DMS114 treated with DMSO at 0.1 percent for 48 hours (cell line): ENCODE measurements at regions not wholly inside any gene's neighbourhood (a gene's known extent, or its start where the extent isn't known, plus 50 kb on each side); places are given as distances from the start of the nearest gene placed in this dataset.
A peak's percentile ranks its signal among the peaks of the same experiment; 100 is the strongest.
"Not testable (repeated sequence)": the region's sequence is repeated elsewhere in the genome, so short reads cannot be mapped to it uniquely, and the experiment has no call there.

Experiments used
- DNase-seq: peaks from one replicate; lab custom pipeline; 2025; ENCODE audit not compliant: unreplicated experiment; lab: John Stamatoyannopoulos, UW

DNA sequence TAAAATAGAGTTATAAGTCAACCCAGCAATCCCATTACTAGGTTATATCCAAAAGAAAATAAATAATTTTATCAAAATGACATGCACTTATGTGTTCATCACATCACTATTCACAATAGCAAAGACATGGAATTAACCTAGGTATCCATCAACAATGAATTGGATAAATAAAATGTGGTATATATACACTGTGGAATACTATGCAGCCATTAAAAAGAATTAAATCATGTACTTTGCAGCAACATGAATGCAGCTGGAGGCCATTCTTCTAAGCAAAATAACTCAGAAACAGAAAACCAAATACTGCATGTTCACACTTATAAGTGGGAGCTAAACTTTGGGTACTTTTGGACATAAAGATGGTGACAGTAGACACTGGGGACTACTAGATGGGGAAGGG is 626.0 kb downstream of the ADCYAP1 start:
- no peak for DNase-seq

DNA sequence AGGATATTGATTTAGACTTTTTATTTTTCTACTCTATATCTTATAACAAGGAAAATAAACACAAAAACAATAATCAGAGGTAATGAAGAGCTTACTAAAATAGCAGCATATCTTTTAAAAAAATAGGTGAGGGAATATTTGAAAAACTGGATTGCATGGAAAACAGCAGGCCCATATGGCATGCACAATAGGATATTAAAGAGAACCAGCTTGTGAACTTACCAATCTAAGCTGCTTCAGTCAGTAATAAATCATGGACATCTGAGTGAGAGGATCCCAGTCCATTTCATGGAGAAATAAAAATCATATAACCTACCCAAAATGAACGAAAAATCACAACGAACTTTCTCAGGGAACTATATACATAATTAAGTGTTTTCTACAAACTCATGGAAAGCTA is 634.6 kb downstream of the ADCYAP1 start:
- no peak for DNase-seq

GRCh38 chr18:1541478-1541877 is 636.8 kb downstream of the ADCYAP1 start:
- DNase-seq = no peak

DNA sequence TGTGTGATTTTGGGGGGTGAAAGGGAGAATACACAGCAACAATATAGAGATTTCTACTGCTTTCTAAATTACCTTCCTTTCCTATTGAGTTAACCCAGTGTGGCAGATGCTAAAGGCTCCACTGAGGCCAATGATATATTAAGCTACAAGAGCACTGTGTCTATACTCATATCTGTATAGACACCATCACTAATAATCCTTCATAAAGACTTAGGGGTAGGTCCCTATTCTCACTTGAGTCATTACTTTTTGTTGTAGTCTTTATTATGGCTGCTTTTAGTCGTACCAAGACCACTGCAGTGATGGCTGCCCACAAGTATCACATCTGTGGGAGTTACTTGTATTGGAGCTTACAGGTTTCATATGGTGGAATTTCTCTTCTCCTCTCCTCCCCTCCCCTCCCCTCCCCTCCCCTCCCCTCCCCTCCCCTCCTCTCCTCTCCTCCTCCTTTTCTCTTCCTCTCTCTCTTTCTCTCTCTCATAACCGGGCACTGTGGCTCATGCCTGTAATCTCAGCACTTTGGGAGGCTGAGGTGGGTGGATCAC is 637.6 kb downstream of the ADCYAP1 start:
- no peak for DNase-seq

DNA sequence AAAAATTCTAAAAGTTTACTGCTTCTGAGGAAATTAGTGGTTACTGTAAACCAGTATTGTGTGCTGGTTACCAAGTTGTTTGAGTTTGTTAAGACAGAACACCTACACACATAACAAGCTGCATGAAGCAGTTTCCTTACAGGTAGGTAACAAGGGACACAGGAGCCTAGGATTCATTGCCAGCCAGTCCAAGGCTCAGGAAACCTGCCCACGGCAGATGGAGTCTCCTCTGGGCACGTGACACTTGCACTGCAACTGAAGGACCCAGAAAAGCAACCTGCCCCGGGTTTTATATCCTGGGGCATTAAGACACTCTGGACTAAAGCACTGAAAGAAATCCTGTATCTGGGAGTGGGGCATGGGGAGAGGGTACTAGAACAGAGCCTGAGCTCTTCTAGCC is 639.3 kb downstream of the ADCYAP1 start:
- no peak for DNase-seq

GRCh38 chr18:1557711-1558110 is 653.0 kb downstream of the ADCYAP1 start:
- not testable (repeated sequence) for DNase-seq

- no peak for DNase-seq
These were observed 654.9 kb downstream of the ADCYAP1 start for GRCh38 chr18:1559563-1559962.

- no peak for DNase-seq
These were observed 660.1 kb downstream of the ADCYAP1 start for GRCh38 chr18:1564793-1565192.

DNA sequence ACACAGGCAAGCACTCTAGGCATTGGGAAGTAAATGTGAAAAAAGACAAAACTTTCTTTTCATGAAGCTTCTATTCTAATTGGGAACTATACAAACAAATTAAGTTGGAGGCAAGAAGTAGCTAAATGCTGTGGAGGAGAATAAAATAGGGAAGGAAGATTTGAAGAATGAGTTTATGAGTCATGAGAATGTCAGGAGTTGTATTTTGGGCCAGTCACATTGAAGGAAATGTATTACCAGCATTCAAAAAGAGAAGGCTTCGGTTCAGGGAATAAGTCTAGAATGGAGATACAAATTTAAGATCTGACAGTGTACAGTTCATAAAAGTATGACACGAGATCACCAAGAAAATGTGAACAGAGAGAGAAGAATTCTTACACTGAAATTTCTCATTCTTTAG is 666.5 kb downstream of the ADCYAP1 start:
- DNase-seq = no peak

GRCh38 chr18:1573732-1574131 is 669.1 kb downstream of the ADCYAP1 start:
- no peak for DNase-seq

GRCh38 chr18:1575084-1575483 is 670.4 kb downstream of the ADCYAP1 start:
- no peak for DNase-seq

DNA sequence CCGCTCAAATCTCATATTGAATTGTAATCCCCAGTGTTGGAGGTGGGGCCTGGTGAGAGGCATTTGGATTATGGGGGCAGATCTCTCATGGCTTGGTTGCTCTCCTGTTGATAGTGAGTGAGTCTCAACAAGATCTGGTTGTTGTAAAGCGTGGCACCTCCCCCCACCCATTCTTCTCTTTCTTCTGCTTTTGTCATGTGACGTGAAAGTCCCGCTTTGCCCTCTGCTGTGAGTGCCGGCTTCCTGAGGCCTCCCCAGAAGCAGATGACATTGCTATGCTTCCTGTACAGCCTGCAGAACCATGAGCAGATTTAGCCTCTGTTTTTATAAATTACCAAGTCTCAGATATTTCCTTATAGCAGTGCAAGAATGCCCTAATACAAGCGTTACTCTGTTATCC is 673.8 kb downstream of the ADCYAP1 start:
- DNase-seq = no peak

- no peak for DNase-seq
These were observed 676.9 kb downstream of the ADCYAP1 start for GRCh38 chr18:1581581-1581980.

DNA sequence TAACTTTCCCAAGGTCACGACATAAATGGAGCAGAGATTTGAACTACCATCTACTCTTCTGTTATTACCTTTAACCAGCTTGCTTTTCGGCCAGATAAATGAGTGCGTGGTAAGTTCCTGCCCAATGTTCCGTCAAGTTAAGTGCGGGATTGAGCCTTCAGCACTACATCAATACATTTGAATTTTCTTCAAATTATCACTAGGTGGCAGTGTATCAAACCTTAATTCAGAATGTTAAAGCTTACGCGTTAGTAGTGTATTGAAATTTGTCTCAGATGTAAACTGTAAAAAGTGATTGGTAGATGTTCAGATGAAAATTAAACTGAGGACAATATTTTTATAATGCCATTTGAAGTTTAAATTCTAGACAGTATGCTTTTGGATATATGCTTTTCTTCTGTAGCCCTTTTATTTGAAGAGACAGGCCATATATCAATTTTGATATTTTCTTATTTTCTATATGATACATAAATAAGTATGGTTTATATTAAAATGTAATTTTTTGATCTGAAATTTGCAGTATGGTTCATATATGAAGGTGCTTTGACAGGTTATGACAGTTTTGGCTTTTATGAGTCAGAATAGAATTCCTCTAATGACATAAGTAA is 681.3 kb downstream of the ADCYAP1 start:
- DNase-seq = peak; percentile 47

- no peak for DNase-seq
These were observed 688.4 kb downstream of the ADCYAP1 start for GRCh38 chr18:1593091-1593490.

DNA sequence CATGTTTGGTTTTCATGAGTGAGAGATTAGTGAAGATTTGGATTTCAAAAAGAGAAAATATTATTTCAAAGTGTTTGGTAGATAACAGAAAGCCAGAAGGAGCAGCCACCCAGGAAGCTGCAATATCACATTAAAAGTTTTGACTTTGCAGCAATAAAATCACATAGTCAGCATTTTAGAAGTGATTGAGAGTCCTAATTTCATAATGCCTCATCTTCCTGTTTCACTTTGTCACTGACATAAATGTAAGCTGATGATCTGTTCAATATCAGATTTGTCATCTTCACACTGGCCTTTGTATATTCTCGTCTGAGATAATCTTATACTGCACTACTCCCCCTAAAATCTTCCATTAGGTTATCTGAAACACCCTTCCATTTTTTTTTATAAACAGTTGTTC is 690.5 kb downstream of the ADCYAP1 start:
- DNase-seq = no peak

DNA sequence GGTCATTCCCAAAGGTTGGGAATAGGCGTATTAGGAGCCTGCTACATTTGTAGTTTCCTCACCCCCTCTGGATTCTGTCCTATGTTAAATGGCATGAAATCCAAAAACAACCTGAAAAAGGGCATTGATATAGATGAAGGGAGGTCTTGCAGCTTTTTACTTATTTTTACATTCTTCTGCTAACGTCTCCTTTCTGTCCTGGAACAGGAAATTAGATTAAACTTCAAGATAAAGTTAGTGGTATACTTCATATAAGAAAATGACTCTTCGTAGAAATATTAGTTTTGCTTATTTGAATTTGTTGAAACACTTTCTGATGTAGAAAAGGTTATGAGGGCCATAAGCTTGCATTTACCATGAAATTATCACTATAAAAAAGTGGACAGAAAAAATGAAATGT is 694.5 kb downstream of the ADCYAP1 start:
- DNase-seq = no peak

DNA sequence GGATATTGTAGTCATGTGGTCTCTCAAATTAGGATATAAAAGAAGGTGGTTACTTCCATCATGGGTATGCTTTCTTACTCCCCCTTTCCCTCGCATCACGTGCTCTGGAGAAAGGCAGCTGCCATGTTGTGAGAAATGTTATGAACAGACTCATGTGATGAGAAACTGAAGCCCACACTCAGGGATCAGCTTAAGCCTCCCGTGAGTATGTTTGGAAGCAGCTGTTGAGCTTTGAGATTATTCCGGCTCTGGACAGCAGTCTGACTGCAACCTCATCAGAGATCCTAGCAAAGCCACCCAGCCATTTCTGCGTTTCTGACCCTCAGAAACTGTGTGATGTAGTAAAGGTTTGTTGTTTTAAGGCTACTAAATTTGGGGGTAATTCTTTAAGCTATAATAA is 700.1 kb downstream of the ADCYAP1 start:
- DNase-seq = no peak

GRCh38 chr18:1618364-1618763 is 713.7 kb downstream of the ADCYAP1 start:
- no peak for DNase-seq

DNA sequence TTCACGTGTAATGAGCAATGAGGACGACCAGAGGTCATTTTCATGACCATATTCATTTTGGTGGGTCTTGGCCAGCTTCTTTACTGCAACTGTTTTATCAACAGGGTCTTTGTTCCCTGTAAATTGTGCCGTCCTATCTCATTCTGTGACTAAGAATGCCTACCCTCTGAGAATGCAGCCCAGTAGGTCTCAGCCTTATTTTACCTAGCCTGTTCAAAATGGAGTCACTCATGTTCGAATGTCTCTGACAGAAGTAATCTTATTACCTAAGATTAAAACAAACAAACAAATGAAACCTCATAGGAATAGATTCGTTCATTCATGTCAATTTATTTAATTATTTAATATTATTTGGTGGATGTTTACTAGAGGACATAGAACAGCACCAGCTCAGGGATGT is 714.8 kb downstream of the ADCYAP1 start:
- no peak for DNase-seq

GRCh38 chr18:1624612-1625011 is 719.9 kb downstream of the ADCYAP1 start:
- no peak for DNase-seq

GRCh38 chr18:1627494-1627893 is 722.8 kb downstream of the ADCYAP1 start:
- no peak for DNase-seq

DNA sequence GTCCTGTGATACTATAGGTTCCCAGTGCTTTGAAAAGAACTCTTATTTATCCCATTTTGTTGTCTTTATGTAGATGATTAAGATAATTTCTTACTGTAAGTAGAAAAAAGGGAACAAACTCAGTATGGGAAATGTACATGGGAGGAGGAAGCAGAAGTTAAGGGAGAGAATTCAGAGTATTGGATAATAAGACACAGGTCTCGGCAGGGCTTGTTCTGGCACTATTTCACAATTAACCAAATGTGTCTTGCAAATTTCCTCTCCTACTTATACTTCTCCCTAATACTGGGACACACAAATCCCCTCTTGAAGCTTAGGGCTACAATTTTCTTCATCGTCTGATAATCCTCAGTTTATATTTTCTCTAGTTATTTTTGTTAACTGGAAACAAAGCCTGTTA is 744.0 kb downstream of the ADCYAP1 start:
- no peak for DNase-seq
